IPS-18a (cell line): ENCODE measurements at regions not wholly inside any gene's neighbourhood (a gene's known extent, or its start where the extent isn't known, plus 50 kb on each side); places are given as distances from the start of the nearest gene placed in this dataset.

Source experiments
- H3K27ac ChIP-seq: one replicate; pipeline ENCODE4 v1.5.1; 2013; ENCODE audit warnings: low read length
- H3K27me3 ChIP-seq: one replicate; pipeline ENCODE4 v1.6.1; 2013; ENCODE audit warnings: mild to moderate bottlenecking, low read length; ENCODE audit not compliant: control insufficient read depth, insufficient read depth
- H3K36me3 ChIP-seq: one replicate; pipeline ENCODE4 v1.6.1; 2013; ENCODE audit warnings: low read depth, low read length; ENCODE audit not compliant: control insufficient read depth
- H3K4me1 ChIP-seq: one replicate; pipeline ENCODE4 v1.6.1; 2013; ENCODE audit warnings: low read depth, low read length; ENCODE audit not compliant: control insufficient read depth
- H3K4me3 ChIP-seq: one replicate; pipeline ENCODE4 v1.5.1; 2013; ENCODE audit warnings: low read length
- H3K9ac ChIP-seq: one replicate; pipeline ENCODE4 v1.6.1; 2013; ENCODE audit warnings: mild to moderate bottlenecking, low read length, moderate library complexity
- H3K9me3 ChIP-seq: one replicate; pipeline ENCODE4 v1.6.1; 2013; ENCODE audit warnings: low read depth, low read length; ENCODE audit not compliant: control insufficient read depth

DNA sequence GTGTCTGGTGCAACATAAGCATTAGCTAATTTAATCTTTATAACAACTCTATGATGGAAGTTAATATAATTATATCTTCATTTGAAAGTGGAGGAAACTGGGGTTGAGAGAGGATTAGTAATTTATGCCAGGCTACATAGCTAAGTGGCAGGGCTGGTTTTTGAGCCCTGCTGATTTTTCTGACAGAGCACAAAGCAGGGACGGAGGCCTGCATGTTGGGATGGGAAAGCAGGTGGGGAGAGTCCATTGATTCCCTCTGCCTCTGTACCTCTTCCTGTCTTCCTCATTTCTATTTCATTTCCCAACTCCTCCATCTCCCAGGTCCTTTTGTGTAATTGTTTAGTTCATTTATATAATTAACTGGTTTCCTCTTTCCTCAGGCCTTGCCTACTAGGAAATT is 251.6 kb upstream of the ZPLD1 start:
- Histone ChIP-seq H3K4me3 (no peak overlapping the region), H3K4me1 (peaks cover 18% of the 10 kb centered on the region), H3K9ac (no peak overlapping the region), H3K27me3 (no peaks in the 10 kb centered on the region), H3K36me3 (no peaks in the 10 kb centered on the region), H3K9me3 (no peaks in the 10 kb centered on the region), H3K27ac (no peak overlapping the region)

DNA sequence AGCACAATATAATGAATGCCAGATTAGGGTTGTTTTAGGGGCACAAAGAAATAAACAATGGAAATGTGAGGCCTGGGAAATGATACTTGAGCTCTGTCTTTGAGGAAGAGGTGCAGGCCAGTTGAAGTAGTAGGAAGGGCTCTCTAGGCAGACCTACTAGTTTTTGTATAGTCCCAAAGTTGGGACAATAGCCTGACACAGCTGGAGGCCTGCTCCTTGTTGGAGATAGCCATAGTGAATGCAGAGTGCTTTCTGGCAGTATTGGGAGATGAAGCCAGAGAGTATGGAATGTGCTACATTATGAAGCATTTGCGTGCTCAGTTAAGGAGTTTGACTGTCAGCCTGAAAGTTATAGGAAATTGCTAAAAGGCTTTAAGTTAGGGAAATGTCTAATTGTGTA is 251.2 kb upstream of the ZPLD1 start:
- Histone ChIP-seq H3K9me3 (no peaks in the 10 kb centered on the region), H3K36me3 (no peaks in the 10 kb centered on the region), H3K9ac (no peak overlapping the region), H3K4me3 (no peak overlapping the region), H3K27ac (no peak overlapping the region), H3K27me3 (no peaks in the 10 kb centered on the region), H3K4me1 (peaks cover 18% of the 10 kb centered on the region)

DNA sequence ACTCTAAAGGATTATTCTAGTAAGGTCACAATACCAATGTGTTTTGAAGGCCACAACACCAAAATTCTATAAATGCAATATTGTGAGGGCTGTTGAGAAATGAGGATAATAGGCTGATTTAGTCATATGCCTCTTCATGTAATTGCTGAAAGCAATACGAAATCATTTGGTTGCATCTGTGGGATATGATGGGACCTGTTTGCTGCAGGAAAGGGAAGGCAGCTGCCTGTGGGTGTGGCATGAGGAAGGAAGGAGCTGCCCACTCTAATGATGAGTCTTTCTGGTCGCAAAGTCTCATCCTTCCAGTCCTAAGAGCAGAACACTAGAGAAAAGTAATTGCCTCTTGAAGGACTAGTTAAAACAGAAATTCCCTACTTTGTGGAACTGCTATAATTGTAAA is 245.3 kb upstream of the ZPLD1 start:
- Histone ChIP-seq H3K4me3 (no peak overlapping the region), H3K27me3 (no peaks in the 10 kb centered on the region), H3K36me3 (no peaks in the 10 kb centered on the region), H3K9ac (no peak overlapping the region), H3K27ac (no peak overlapping the region), H3K9me3 (no peaks in the 10 kb centered on the region), H3K4me1 (no peaks in the 10 kb centered on the region)

DNA sequence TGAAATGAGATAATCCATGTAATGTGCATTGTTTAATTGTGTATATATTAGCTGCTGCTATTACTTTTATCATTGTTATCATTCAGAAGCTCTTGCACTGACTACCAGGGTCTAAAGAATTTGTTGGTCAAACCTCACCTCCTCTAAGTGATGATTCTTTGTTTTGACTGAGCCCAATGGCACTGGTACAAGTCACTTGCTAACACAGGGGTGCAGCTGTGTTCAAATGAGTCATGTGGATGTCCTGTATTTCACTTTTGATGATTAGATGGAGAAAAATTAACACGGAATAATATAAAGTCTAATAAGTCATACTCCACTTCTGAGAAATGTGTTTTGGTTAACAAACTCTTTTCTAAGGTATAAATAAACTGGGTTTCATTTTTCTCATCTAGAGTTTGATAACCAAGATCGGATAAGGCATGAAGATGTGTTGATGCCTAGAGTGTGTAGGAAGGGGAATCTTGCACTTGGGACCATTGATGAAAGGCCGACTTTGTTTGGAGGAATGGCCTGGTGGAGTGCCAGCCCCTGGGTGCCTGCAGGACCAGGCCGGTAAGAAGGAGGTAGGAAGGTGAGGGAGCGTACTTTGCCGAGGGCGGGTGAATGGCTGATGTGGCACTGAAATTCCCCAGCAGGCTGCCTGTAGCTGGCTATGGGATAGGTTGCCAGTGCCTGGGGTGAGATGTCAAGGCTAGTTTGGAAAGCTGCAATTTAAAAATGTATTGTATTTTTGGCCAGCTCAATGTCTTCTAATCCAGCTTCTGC is 244.7 kb upstream of the ZPLD1 start:
- H3K9ac ChIP-seq, result no peak overlapping the region
- no peak overlapping the region for H3K27ac ChIP-seq
- H3K36me3 ChIP-seq, result no peaks in the 10 kb centered on the region
- no peaks in the 10 kb centered on the region for H3K9me3 ChIP-seq
- no peaks in the 10 kb centered on the region for H3K27me3 ChIP-seq
- H3K4me1 ChIP-seq, result no peaks in the 10 kb centered on the region
- no peak overlapping the region for H3K4me3 ChIP-seq

GRCh38 chr3:102192575-102192974 is 242.2 kb upstream of the ZPLD1 start:
- Histone ChIP-seq H3K4me1 (no peaks in the 10 kb centered on the region), H3K9ac (no peak overlapping the region), H3K27ac (no peak overlapping the region), H3K36me3 (no peaks in the 10 kb centered on the region), H3K9me3 (no peaks in the 10 kb centered on the region), H3K4me3 (no peak overlapping the region), H3K27me3 (no peaks in the 10 kb centered on the region)

DNA sequence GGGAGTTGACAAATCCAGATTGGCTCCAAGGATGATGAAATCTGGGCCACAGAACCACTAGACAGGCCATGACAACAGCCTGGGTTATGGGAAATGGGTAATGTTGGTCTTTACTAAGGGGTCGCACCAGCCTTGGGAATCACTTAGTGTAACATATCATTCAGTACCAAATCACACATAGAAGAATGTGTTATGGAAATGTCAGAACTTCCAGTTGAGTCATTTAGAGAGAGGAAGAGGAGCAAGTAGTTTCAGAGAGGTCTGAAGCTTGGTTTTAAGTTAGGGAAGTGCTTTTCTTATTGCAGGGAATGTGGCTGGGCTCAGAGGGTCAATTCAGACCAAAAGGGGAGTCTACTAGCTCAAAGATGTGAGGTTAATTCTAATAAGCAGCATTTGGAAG is 241.6 kb upstream of the ZPLD1 start:
- no peaks in the 10 kb centered on the region for H3K27me3 ChIP-seq
- H3K4me3 ChIP-seq, result no peak overlapping the region
- H3K36me3 ChIP-seq, result no peaks in the 10 kb centered on the region
- H3K9ac ChIP-seq, result no peak overlapping the region
- H3K27ac ChIP-seq, result no peak overlapping the region
- H3K9me3 ChIP-seq, result no peaks in the 10 kb centered on the region
- H3K4me1 ChIP-seq, result no peaks in the 10 kb centered on the region

DNA sequence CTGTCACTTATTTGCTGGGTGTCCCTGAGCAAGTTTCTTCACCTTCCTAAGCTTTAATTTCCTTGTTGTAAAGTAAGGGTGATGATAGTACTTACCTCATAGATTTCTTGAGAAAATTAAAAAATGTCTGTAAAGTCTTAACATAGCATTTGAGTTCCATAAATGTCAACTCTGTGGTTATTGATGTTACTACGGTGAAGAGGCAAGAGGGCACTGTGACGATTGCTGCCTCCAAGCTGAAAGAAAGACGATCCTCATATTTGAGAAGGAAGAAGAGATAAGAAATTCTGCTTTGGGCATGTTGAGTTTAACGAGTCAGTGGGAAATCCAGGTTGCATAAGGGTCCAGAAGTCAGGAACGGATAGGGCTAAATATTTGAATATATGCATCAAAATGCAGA is 240.8 kb upstream of the ZPLD1 start:
- Histone ChIP-seq H3K9me3 (no peaks in the 10 kb centered on the region), H3K36me3 (no peaks in the 10 kb centered on the region), H3K27me3 (no peaks in the 10 kb centered on the region), H3K27ac (no peak overlapping the region), H3K4me3 (no peak overlapping the region), H3K4me1 (no peaks in the 10 kb centered on the region), H3K9ac (no peak overlapping the region)

GRCh38 chr3:102194760-102195159 is 240.1 kb upstream of the ZPLD1 start:
- H3K27me3 ChIP-seq, result no peaks in the 10 kb centered on the region
- H3K4me1 ChIP-seq, result no peaks in the 10 kb centered on the region
- H3K4me3 ChIP-seq, result no peak overlapping the region
- H3K9ac ChIP-seq, result no peak overlapping the region
- no peaks in the 10 kb centered on the region for H3K36me3 ChIP-seq
- no peaks in the 10 kb centered on the region for H3K9me3 ChIP-seq
- no peak overlapping the region for H3K27ac ChIP-seq

DNA sequence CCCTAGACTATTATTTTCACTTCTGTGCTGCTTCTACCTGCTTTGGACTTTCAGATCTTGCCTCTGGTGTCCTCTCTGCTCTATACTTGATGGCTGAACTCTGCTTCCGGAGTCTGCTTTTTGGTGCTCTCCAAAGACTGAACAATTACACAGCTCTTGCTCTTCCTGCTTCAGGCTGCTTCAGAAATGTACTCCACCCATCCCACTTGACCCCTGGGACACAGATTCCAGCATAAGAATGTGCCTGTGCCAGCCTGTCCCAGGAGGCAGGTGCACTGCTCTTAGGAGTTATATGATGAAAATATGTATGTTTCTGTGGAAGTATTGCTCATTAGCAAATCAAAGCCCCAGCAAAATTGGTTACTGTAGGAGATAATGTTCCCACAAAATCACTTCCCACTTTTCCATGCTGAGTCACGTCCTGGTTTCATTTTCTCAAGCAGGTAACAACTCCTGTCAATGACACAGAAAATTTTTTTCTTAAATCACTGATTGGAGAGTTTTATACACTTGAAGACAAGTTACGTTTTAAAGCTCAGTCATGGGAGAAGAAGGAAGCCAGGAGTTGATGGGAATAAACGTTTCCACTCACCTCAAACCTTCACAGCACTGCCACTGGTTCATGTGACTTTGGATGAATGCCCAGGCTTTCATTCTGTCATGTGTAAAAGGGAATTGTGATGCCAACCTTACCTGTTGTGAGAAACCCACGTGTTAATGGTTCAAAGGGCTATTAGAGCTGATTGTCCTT is 239.4 kb upstream of the ZPLD1 start:
- no peak overlapping the region for H3K4me3 ChIP-seq
- no peak overlapping the region for H3K9ac ChIP-seq
- H3K9me3 ChIP-seq, result no peaks in the 10 kb centered on the region
- no peaks in the 10 kb centered on the region for H3K27me3 ChIP-seq
- no peaks in the 10 kb centered on the region for H3K36me3 ChIP-seq
- no peaks in the 10 kb centered on the region for H3K4me1 ChIP-seq
- no peak overlapping the region for H3K27ac ChIP-seq

- Histone ChIP-seq H3K36me3 (no peaks in the 10 kb centered on the region), H3K4me1 (no peaks in the 10 kb centered on the region), H3K4me3 (no peak overlapping the region)
Measured at GRCh38 chr3:102200126-102200525, 234.7 kb upstream of the ZPLD1 start.

DNA sequence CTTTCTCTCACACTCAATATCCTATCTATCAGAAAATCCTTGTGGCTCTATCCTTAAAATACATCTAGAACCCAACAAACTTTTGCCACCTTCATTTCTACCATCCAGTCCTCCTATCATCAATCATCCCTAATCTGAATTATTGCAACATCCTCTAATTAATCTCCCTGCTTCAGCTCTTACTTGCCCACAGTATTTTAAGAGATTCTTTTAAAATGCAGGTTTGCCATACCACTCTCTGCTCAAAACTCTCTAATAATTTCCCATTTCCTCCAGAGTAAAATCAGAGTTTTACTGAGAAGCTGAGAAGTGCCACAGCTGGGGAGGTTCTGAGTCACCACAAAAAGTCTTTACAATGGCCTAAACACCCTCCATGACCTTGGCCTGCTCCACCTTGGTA is 234.3 kb upstream of the ZPLD1 start:
- Histone ChIP-seq H3K9me3 (no peaks in the 10 kb centered on the region), H3K27ac (no peak overlapping the region), H3K27me3 (no peaks in the 10 kb centered on the region), H3K9ac (no peak overlapping the region), H3K36me3 (no peaks in the 10 kb centered on the region), H3K4me3 (no peak overlapping the region), H3K4me1 (no peaks in the 10 kb centered on the region)

More at GRCh38 chr3:102200126-102200525, 234.7 kb upstream of the ZPLD1 start:
- H3K9ac ChIP-seq, result no peak overlapping the region
- H3K9me3 ChIP-seq, result no peaks in the 10 kb centered on the region
- H3K27ac ChIP-seq, result no peak overlapping the region
- H3K27me3 ChIP-seq, result no peaks in the 10 kb centered on the region

DNA sequence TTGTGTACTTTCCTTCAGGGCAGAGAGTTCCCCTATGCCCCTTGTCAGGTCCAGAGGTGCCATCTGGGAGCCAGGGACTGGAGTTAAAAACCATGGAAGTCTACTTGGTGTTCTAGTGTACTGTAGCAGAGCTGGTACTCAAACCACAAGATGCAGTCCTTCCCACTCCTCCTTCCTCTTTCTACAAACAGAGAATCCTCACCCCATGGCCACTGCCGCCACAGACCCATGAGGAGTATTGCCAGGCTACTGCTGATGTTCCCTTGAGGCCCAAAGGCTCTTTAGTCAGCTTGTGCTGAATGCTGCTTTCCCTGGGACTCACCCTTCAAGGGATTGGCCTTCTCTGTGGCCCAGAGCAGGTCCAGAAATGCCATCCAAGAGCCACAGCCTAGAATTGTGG is 229.2 kb upstream of the ZPLD1 start:
- H3K36me3 ChIP-seq, result no peaks in the 10 kb centered on the region
- no peaks in the 10 kb centered on the region for H3K27me3 ChIP-seq
- H3K4me1 ChIP-seq, result peaks cover 12% of the 10 kb centered on the region
- H3K4me3 ChIP-seq, result no peak overlapping the region
- no peak overlapping the region for H3K9ac ChIP-seq
- H3K27ac ChIP-seq, result no peak overlapping the region
- H3K9me3 ChIP-seq, result no peaks in the 10 kb centered on the region
